SW480 (cell line): ENCODE measurements at regions not wholly inside any gene's neighbourhood (a gene's known extent, or its start where the extent isn't known, plus 50 kb on each side); places are given as distances from the start of the nearest gene placed in this dataset.
"Not testable (repeated sequence)": the region's sequence is repeated elsewhere in the genome, so short reads cannot be mapped to it uniquely, and the experiment has no call there.

Source experiments
- DNase-seq: peaks from one replicate; pipeline ENCODE4 v3.0.0-alpha.2; 2016; ENCODE audit warnings: low spot score

- DNase-seq, result peak; percentile 28
These were observed 121.1 kb downstream of the ZNF621 start for GRCh38 chr3:40645883-40646282.

- no peak for DNase-seq
These were observed 124.6 kb downstream of the ZNF621 start for GRCh38 chr3:40649346-40649745.

GRCh38 chr3:40652072-40652471 lies 127.3 kb downstream of the ZNF621 start:
- DNase-seq, result no peak

- no peak for DNase-seq
These were observed 128.2 kb downstream of the ZNF621 start for GRCh38 chr3:40653001-40653400.

- DNase-seq, result no peak
These were observed 129.1 kb downstream of the ZNF621 start for GRCh38 chr3:40653878-40654277.

GRCh38 chr3:40655551-40655950 lies 130.8 kb downstream of the ZNF621 start:
- no peak for DNase-seq

- no peak for DNase-seq
These were observed 132.9 kb downstream of the ZNF621 start for GRCh38 chr3:40657623-40658022.

GRCh38 chr3:40658305-40658704 lies 133.5 kb downstream of the ZNF621 start:
- DNase-seq, result no peak

- no peak for DNase-seq
These were observed 135.8 kb downstream of the ZNF621 start for GRCh38 chr3:40660554-40660953.

GRCh38 chr3:40661284-40661683 lies 136.5 kb downstream of the ZNF621 start:
- DNase-seq, result no peak

GRCh38 chr3:40663280-40663679 lies 138.5 kb downstream of the ZNF621 start:
- DNase-seq, result no peak

- DNase-seq, result no peak
These were observed 144.4 kb downstream of the ZNF621 start for GRCh38 chr3:40669176-40669575.

GRCh38 chr3:40672861-40673260 lies 148.1 kb downstream of the ZNF621 start:
- no peak for DNase-seq

GRCh38 chr3:40677321-40677720 lies 152.6 kb downstream of the ZNF621 start:
- no peak for DNase-seq

- no peak for DNase-seq
These were observed 153.0 kb downstream of the ZNF621 start for GRCh38 chr3:40677749-40678148.

- DNase-seq, result no peak
These were observed 154.5 kb downstream of the ZNF621 start for GRCh38 chr3:40679290-40679689.

GRCh38 chr3:40680685-40681657 lies 156.2 kb downstream of the ZNF621 start:
- no peak for DNase-seq

GRCh38 chr3:40681658-40682055 lies 156.9 kb downstream of the ZNF621 start:
- DNase-seq, result no peak

- no peak for DNase-seq
These were observed 165.1 kb downstream of the ZNF621 start for GRCh38 chr3:40689837-40690236.

- no peak for DNase-seq
These were observed 166.1 kb downstream of the ZNF621 start for GRCh38 chr3:40690749-40691451.

GRCh38 chr3:40691452-40691861 lies 166.7 kb downstream of the ZNF621 start:
- DNase-seq, result peak; percentile 22

- DNase-seq, result no peak
These were observed 171.1 kb downstream of the ZNF621 start for GRCh38 chr3:40695848-40696247.

GRCh38 chr3:40698611-40699010 lies 173.9 kb downstream of the ZNF621 start:
- not testable (repeated sequence) for DNase-seq
